IPS-18c (cell line): ENCODE measurements at regions not wholly inside any gene's neighbourhood (a gene's known extent, or its start where the extent isn't known, plus 50 kb on each side); places are given as distances from the start of the nearest gene placed in this dataset.

Experiments used
- H3K4me3 ChIP-seq: 2 replicates; pipeline ENCODE4 v1.7.0; 2013; ENCODE audit warnings: low read depth, mild to moderate bottlenecking, low read length, moderate library complexity; ENCODE audit not compliant: insufficient read depth
- H3K9me3 ChIP-seq: one replicate; pipeline ENCODE4 v1.6.1; 2013; ENCODE audit warnings: mild to moderate bottlenecking, low read length, moderate library complexity; ENCODE audit not compliant: control insufficient read depth, insufficient read depth

DNA sequence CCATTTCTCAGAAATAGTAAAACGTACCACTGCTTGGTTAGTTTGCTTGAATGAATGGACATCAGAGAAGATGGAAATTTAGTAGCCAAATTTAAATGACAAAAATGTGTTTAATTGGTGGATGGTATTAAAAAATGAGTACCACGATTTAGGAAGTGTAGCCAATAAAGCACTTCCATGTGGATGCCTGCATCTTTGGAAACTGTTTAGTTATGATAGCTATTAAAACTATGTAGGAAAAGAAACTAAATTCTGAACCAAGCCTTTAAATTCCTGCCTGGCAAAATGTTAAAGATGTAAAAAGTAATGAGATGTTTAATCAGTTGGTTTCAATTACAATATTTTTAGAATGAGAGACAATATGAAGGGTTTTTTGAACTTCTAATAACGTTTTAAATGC is 94.8 kb downstream of the NUDT12 start:
- Histone ChIP-seq H3K9me3 (no peaks in the 10 kb centered on the region), H3K4me3 (no peak overlapping the region)

DNA sequence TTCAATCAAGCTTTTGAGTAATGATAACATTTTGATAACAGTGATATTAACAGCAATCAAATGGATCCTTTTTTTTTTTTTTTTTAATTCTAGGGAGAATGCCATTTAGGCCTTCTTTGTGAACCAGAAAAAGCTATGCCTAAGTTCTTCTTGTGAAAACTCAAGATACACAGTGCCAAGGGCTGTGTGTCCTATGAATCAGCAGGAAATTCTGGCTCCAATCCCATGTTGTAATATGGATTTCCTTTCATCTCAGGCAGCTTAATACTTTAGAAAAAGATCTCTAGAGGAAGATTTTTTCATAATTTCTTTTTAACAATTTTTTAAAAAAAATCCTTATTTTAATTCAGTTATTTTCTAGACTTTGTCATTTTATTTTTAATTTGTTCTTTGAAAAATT is 96.1 kb downstream of the NUDT12 start:
- no peaks in the 10 kb centered on the region for H3K9me3 ChIP-seq
- H3K4me3 ChIP-seq: no peak overlapping the region

DNA sequence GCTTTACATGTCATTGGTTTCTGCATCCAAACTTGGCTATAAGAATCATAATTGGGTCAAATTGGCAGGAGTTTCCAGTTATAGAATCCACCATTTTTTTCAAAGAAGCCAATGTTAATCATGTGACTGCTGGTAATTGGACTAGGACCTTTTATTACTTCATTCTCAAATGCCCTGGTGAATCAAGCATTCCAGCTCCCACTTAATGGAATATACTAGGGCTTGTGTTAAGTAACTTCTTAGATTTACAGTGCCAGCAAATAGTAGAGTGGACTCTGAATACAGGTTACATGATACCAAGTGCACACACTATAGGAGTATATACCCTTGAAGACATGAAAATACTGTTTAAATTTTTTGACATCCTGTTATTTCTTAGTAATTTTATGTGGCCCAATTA is 96.7 kb downstream of the NUDT12 start:
- no peak overlapping the region for H3K4me3 ChIP-seq
- H3K9me3 ChIP-seq: no peaks in the 10 kb centered on the region

DNA sequence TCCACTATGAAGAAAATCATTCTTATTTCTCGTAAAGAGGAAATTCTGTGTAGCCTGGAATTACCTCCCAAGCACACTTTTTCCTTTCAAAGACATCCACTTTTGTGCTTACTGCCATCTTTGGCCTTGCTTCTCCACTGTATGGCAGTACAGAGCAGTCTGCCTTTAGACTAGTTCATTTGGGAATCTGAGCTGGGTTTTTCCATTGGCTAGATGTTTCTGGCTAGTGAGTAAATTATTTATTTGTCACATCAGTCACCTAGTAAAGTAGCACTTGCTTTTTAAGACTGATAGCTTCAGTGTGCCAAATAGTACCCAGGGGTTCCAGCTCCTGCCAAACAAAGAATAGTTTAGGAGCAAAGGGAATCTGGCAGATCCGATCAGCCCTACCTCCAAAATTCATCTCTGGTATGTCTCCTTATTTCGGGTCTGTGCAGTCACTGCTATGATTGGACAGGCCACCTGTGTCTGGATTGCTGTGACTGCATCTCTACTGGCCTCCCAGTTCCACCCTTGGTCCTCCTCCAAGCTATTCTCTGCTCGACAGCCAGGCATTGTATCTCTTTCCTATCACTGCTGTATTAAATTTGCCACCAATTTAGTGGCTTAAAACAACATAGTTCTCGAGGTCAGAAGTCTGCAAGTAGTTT is 97.6 kb downstream of the NUDT12 start:
- Histone ChIP-seq H3K9me3 (no peaks in the 10 kb centered on the region), H3K4me3 (no peak overlapping the region)

DNA sequence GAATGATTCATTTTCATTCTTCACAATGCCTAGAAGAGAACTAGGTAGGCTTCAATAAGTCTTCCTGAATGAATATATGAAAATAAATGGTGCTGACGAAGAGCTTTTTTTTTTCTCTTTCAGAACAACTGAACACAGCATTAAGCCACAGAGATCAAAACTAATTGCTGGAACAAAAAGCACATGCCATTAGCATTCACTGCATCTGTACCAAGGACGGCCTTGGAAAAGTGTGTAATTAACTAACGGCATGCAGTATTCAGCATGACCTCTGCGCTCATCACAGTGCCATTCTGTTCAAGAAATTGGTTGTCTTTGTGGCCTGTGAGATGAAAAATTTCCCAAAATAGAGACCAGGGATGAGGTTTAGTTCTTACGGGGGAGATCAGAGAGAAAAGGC is 99.3 kb downstream of the NUDT12 start:
- Histone ChIP-seq H3K9me3 (no peaks in the 10 kb centered on the region), H3K4me3 (no peak overlapping the region)

DNA sequence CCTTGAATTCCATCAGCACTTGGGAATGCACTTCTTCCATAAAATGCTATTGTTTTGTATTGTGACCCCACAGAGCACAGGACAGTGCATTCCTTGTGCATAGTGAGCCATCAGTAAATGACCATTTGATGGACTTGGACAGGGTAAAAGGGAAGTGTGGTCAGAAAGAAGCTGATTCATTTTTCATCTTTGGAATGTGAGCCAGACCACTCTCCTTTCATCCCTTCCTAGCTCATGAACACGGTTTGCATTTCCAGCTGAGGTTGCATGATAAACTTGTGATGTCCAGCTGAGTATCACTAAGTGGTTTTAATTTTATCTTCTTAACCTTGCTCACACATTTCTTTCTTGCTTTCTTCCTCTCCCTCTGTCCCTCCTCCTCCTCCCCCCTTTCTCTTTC is 101.3 kb downstream of the NUDT12 start:
- no peaks in the 10 kb centered on the region for H3K9me3 ChIP-seq
- H3K4me3 ChIP-seq: no peak overlapping the region

DNA sequence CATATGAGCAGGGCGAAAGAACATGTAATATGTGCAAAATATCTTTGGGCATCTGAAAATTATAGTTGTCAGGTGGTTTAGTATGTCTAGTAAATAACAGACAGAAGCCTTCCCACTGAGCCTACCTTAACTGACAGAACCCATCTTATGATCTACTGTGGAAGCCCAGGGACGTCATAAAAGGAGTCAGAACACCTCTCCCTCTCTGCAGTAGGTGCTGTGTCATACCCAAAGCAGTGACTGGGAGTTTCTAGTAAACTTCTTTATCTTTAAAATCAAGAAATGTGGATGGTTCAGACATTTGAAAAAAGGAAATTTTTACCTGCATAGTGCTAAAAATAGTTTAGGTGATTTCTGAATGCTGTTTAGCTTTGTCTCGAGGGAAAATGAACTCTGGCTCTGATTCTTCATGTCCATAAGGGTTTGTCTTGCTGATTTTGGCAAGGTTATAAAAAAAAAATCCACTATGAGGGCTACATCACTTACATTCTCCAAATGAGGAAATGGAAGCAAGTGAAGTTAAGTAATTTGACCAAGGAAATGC is 104.0 kb downstream of the NUDT12 start:
- H3K9me3 ChIP-seq: peaks cover 2% of the 10 kb centered on the region

DNA sequence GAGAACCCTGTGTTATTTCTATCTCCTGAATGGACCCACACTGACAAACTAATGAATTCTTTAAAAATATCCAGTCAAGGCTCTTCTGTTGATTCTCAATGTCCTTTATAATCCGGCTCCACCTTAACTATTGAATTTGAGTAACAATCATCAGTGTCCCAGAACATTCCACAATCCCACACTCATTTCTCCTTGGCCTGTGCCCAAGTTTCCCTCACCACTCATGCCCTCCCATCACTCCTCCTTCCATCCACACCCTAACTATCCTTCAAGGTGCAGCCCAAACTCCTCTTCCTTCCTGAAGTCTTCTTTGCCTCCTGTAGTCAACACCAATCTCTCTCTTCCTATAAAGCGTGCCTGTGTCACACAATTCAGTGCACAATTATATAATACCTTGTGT is 106.1 kb downstream of the NUDT12 start:
- peaks cover 2% of the 10 kb centered on the region for H3K9me3 ChIP-seq
- no peak overlapping the region for H3K4me3 ChIP-seq

More for the DNA sequence above, 104.0 kb downstream of the NUDT12 start:
- no peak overlapping the region for H3K4me3 ChIP-seq

DNA sequence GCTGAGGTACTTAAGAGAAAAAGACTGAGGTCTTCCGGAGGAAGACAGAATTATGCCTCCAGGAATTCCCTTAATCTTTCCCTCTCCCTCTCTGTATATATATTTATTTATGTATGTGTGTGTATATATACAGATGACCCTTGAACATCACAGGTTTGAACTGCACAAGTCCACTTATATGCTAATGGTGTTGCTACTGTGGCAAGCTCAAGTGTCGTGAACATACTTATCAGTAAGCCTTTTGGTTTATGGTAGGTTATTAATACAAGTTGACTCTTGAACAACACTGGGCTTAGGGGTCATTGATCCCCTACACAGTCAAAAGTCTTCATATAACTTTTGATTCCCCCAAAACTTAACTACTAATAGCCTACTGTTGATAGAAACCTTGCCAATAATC is 106.8 kb downstream of the NUDT12 start:
- H3K4me3 ChIP-seq: no peak overlapping the region
- H3K9me3 ChIP-seq: peaks cover 2% of the 10 kb centered on the region

DNA sequence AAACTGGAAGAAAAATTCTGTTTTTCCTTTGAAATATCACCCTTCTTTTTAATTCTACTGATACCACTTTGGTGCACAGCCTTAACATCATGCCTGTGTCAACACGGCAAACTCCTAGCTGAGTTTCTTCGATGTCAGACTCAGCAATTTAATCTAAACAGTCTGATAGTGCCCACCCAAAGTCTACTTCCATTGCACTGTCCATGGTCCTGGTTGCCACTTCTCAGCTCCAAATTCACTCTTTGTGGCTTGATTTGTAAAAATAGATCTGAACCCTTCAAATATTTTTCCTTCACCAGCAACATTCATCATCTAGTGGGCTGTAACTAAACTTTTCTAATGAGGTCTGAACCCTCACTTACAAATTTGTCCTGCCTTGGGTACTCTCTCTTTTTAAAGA is 107.8 kb downstream of the NUDT12 start:
- H3K4me3 ChIP-seq: no peak overlapping the region
- H3K9me3 ChIP-seq: peaks cover 2% of the 10 kb centered on the region

DNA sequence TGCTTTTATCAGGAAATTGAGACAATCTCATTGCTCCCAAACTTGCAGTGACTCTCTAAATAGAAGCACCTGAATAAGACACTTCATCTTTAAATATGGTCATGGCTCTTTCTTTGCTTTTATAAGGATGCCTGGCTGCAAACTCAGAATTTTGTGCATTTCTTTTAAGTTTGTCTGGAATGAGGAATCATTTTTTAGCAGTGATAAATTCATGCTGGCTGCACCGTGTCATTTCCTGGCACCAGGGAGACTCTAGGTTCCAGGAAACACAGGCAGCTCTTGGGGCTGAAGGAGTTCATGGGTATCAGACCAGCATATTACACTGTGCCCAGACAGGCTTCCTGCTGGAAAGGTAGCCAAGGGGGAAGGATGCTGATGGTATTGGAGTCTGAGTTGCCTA is 109.9 kb downstream of the NUDT12 start:
- Histone ChIP-seq H3K9me3 (peaks cover 2% of the 10 kb centered on the region), H3K4me3 (no peak overlapping the region)

DNA sequence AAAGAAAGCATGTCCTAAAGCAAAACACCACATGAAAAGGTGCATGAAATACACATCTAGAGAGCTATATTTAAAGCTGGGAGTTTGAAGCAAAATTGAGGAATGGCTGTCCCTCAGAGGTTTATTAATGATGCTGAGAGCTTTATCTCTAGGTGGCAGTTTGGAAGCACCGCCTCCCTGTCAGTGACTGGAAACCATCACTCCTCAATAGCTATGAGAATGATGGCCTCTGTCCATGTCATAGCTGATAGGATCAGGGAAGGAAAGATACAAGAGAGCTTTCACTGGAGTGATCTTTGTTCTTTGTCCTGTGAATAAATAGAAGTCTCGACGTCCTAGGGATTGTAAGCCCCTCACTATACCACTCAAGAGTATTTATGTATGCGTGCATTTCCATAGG is 110.5 kb downstream of the NUDT12 start:
- Histone ChIP-seq H3K4me3 (no peak overlapping the region), H3K9me3 (peaks cover 2% of the 10 kb centered on the region)

DNA sequence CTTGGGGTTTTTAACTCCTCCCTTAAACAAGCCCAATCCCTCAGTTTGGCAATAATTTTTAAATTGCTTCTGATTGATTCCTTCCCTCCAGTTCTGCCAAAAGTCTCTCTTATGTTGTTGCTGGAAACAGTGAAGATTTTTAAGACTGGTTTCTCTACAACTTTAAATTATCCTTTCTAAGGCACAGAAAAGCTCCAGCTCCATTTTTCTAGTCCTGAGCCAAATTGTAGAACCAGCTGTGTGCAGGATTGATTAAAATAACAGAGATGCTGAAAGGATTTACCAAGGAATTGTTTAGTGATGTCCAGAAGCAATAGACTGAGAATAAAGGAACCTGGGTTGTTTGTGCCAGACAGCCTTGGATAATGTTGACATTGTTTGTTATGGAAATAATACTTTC is 111.3 kb downstream of the NUDT12 start:
- H3K9me3 ChIP-seq: peaks cover 2% of the 10 kb centered on the region
- no peak overlapping the region for H3K4me3 ChIP-seq

DNA sequence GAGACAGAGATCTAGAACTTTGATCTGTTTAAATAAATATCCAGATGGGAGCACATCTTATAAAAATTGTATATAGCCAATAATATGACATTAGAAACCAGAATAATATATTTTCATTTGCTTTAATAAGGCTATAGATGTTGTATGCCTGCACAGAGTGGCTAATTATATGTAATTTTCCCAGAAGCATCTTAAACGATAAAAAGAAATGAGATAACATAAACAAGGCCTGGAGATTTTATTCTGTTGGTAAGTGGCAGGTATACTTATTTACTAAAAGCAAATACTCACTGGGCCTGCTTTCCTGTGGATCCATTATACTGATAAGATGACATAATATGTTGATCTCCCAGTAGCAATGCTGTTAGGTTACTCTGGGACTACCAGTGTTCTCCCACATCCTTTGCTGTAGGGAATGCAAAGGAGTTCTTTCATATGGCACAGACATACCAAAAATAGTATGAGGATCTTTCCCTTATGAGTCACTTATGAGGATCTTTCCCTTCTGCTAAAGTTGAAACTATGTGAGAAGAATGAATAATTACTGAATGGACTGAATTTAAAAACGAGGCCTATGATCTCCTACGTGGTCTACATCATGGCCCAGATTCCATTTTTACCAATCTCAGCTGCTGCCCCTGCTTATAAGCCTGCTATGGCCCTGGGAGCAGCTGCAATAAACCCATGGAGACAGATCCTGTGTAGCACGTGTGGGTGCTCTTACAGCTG is 112.1 kb downstream of the NUDT12 start:
- Histone ChIP-seq H3K9me3 (peaks cover 2% of the 10 kb centered on the region), H3K4me3 (no peak overlapping the region)

DNA sequence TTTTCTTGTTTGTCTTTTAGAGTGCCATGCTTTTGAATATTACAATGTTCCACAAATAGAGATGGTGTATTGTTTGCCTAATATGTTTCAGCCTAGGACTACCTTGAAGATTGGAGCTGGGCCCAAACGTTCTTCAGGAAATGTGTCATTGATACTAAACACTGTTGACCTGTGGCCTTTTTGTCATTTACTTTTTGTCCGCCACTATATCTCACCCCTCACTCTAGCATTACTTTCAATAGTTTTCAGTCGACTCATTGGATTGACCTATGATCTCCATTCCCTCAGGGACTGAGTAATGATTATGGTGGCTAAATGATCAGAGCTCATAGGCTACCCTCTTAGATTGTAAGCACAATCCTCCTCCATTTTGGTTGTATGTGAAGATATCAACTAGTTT is 115.8 kb downstream of the NUDT12 start:
- no peaks in the 10 kb centered on the region for H3K9me3 ChIP-seq
- no peak overlapping the region for H3K4me3 ChIP-seq

DNA sequence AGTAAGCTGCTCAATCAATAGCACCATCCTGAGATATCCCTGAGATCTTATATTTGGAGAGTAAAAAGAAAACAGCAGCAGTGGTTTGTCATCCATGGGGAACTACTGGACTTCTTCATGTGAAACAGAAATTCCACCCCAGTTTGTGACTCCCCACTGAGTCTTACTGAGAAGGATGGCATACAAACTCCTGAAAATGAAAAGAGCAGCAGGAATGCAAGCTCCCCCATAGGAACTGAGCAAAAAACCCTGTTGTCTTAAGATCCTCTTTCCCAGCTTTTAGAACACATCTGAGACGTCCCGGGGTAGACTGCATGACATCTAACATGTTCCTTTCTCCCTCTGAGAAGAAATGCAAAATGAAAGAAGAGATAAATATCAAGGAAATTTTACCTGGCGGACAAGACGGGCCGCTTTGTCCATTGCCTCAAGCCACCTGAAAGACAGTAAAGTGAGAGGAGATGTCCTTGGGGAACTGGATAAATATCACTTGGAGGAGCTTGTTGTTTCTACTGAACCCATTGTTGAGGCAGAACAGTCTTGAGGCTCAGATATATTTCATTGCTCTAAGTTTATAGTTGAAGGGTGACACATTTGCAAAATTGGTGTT is 117.1 kb downstream of the NUDT12 start:
- Histone ChIP-seq H3K4me3 (no peak overlapping the region), H3K9me3 (no peaks in the 10 kb centered on the region)

DNA sequence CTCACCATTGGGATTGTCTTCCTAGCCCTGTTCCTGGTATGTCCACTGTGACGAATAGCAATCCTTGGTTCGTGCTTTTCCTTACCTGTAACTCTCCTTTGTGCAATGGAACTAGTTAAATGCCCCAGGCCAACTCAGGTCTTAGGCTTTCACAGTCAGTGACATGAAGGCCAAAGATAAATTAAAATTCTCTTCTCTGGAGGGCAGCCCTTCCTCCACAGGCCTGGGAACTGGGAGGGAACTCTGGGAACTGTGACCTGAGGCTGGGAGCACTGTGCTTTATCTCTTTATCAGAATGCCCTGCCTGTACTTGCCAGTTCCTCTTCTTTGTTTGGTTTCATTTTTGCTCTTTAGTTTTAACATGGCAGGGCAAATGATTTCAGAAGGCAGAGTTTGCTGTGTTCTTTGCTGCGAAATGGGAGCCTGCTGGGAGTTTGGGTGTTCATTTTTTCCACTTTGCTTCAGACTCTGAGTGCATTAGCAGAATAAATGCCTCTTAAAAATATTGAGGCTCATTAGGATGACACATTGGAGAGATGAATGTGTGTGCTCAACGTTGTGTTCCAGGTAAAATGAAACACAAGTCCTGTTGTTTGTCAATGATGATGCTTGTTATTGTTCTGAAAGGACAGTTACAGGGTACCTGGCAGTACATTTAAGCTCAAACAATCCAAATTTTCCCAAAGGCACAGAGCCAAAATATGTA is 118.1 kb downstream of the NUDT12 start:
- Histone ChIP-seq H3K4me3 (no peak overlapping the region), H3K9me3 (no peaks in the 10 kb centered on the region)

DNA sequence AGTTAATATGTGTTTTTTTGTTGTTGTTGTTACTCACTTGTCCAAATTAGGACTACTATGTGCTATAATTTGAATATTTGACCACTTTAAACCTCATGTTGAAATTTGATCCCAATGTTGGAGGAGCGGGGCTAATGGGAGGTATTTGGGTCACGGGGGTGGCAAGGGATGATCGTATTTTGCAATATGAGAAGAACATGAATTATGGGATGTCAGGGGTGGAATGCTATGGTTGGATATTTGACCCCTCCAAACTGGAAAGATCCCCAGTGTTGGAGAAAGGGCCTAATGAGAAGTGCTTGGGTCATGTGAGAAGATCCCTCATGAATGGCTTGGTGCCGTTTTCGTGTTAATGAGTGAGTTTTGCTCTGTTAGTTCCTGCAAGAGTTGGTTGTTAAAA is 119.8 kb downstream of the NUDT12 start:
- Histone ChIP-seq H3K4me3 (no peak overlapping the region), H3K9me3 (no peaks in the 10 kb centered on the region)
